Stimulated activated CD4-positive, alpha-beta T cell treated with anti-CD3 and anti-CD28 coated beads, Interleukin-15, amount 100 ng/mL, for 24 hours (primary cell): ENCODE measurements at regions not wholly inside any gene's neighbourhood (a gene's known extent, or its start where the extent isn't known, plus 50 kb on each side); places are given as distances from the start of the nearest gene placed in this dataset.

Source experiments
- DNase-seq: peaks from one replicate; pipeline ENCODE4 v3.0.0-alpha.2; 2020

GRCh38 chr2:172232708-172233396 is 130.2 kb upstream of the DLX2 start:
- DNase-seq: no peak

- no peak for DNase-seq
Measured at GRCh38 chr2:172233987-172234715, 131.5 kb upstream of the DLX2 start.

GRCh38 chr2:172234716-172235691 is 132.3 kb upstream of the DLX2 start:
- DNase-seq: peak; percentile 42

GRCh38 chr2:172239944-172240590 is 137.4 kb upstream of the DLX2 start:
- no peak for DNase-seq

- no peak for DNase-seq
Measured at GRCh38 chr2:172241222-172241621, 138.5 kb upstream of the DLX2 start.

GRCh38 chr2:172242471-172242870 is 139.8 kb upstream of the DLX2 start:
- no peak for DNase-seq

GRCh38 chr2:172242961-172243360 is 140.3 kb upstream of the DLX2 start:
- DNase-seq: no peak

- DNase-seq: no peak
Measured at GRCh38 chr2:172244419-172245130, 141.9 kb upstream of the DLX2 start.

GRCh38 chr2:172246649-172247048 is 143.9 kb upstream of the DLX2 start:
- no peak for DNase-seq

GRCh38 chr2:172247203-172247602 is 144.5 kb upstream of the DLX2 start:
- no peak for DNase-seq

- DNase-seq: no peak
Measured at GRCh38 chr2:172248381-172248780, 145.7 kb upstream of the DLX2 start.

- DNase-seq: no peak
Measured at GRCh38 chr2:172248785-172249187, 146.1 kb upstream of the DLX2 start.

GRCh38 chr2:172249334-172249733 is 146.6 kb upstream of the DLX2 start:
- no peak for DNase-seq

- no peak for DNase-seq
Measured at GRCh38 chr2:172249986-172250385, 147.3 kb upstream of the DLX2 start.

GRCh38 chr2:172251231-172251630 is 148.5 kb upstream of the DLX2 start:
- no peak for DNase-seq

- DNase-seq: no peak
Measured at GRCh38 chr2:172252154-172252553, 149.5 kb upstream of the DLX2 start.

- DNase-seq: peak; percentile 75
Measured at GRCh38 chr2:172253190-172254052, 150.7 kb upstream of the DLX2 start.

GRCh38 chr2:172256886-172257285 is 154.2 kb upstream of the DLX2 start:
- DNase-seq: no peak

GRCh38 chr2:172259827-172260226 is 157.1 kb upstream of the DLX2 start:
- no peak for DNase-seq

- no peak for DNase-seq
Measured at GRCh38 chr2:172260336-172260735, 157.6 kb upstream of the DLX2 start.

- no peak for DNase-seq
Measured at GRCh38 chr2:172261292-172261691, 158.6 kb upstream of the DLX2 start.
